IPS DF 4.7 (cell line): ENCODE measurements at regions not wholly inside any gene's neighbourhood (a gene's known extent, or its start where the extent isn't known, plus 50 kb on each side); places are given as distances from the start of the nearest gene placed in this dataset.
A peak's percentile ranks its signal among the peaks of the same experiment; 100 is the strongest.
"Not testable (repeated sequence)": the region's sequence is repeated elsewhere in the genome, so short reads cannot be mapped to it uniquely, and the experiment has no call there.

Experiments
- DNase-seq: peaks from one replicate; pipeline ENCODE4 v3.0.0-alpha.2; 2013; ENCODE audit warnings: low spot score; ENCODE audit errors: extremely low read depth

DNA sequence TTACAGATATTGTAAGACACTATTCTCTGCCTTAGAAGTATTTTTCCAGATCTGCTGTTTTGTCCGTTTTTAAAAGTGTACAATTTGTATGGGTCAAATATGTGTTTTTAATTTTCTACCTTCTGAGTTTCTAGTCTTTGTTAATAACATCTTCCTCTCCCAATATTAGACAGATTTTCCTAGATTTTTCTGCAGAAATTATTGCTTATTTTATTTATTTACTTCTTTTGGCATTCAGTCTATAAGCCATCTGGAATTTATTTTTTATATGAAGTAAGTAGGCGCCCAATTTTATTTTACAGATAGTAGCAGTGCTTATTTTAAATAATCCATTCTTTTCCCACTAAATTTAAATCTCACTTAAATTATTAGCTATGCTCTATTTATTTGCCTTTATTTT is 103.1 kb upstream of the PLEKHG1 start:
- DNase-seq, result no peak

DNA sequence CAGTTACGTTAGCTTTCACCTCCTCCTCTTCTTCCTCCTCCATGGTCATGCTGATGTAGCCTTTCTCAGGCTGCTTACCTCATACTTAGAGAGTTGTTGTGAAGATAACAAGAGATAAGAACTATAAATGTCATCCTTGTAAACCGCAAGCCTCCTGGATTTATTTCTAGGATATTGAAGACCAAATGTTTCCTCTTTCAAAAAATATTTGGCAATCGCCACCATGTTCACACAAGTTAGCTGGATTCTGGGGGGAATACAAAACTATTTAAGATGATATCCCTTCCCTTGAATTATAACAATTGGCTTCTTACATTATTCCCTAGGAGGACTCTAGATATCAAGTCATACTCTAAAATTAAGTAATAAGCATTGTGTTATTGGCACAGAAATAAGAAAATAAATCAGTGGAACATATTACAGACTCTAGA is 99.8 kb upstream of the PLEKHG1 start:
- no peak for DNase-seq

DNA sequence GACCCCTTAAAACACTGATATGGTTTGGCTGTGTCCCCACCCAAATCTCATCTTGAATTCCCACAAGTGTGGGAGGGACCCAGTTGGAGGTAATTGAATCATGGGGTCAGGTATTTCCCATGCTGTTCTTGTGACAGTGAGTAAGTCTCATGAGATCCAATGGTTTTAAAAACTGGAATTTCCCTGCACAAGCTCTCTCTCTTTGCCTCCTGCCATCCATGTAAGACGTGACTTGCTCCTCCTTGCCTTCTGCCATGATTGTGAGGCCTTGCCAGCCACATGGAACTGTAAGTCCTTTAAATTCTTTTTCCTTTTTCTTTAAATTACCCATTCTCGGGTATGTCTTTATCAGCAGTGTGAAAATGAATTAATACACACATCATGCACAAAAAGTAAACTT is 99.1 kb upstream of the PLEKHG1 start:
- not testable (repeated sequence) for DNase-seq

DNA sequence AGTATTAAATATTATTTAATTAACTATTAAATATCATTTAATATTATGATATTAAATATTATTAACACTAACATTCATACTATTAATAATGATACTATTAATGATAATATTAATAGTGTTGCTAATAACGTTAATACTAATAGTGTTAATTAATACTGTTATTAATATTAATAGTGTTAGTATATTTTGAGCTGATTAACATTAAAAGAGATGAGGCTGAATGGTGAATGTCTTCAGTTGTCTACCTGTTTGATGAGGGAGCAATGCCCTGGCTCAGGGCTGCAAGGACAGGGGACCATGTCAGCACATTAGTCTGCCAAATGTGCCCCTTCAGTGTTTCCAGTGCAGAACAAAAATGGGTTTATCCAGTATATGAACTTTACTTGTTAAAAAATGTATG is 96.6 kb upstream of the PLEKHG1 start:
- no peak for DNase-seq

DNA sequence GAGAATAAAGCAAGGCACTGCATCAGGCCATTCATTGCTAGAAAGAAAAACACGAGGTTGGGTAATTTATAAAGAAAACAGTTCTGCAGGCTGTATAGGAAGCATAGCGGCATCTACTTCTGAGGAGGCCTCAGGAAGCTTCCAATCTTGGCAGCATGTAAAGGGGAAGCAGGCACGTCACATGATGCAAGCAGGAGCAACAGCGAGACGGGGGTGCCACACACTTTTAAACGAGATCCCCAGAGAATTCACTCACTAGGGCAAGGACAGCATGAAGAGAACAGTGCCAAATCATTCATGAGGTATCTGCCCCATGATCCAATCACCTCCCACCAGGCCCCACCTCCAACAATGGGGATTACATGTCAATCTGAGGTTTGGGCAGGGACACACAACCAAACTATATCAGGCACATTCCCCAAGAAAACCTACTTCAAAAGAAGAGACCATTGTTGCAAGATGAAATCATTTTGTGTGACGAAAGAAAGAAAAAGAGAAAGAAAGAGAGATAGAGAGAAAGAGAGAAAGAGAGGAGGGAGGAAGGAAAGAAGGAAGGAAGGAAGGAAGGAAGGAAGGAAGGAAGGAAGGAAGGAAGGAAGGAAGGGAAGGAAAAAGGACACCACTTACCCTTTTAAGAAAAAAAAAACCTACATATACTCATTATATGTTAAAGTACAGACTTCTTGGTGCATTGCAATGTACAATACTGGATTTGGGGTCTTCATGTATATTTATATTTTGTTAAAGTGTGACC is 95.9 kb upstream of the PLEKHG1 start:
- no peak for DNase-seq

DNA sequence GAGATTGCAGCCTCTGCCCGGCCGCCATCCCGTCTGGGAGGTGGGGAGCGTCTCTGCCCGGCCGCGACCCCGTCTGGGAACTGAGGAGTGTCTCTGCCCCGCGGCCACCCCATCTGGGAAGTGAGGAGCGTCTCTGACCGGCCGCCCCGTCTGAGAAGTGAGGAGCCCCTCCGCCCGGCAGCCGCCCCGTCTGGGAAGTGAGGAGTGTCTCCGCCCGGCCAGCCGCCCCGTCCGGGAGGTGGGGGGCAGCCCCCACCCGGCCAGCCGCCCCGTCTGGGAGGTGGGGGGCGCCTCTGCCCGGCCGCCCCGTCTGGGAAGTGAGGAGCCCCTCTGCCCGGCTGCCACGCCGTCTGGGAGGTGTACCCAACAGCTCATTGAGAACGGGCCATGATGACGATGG is 92.3 kb upstream of the PLEKHG1 start:
- DNase-seq, result not testable (repeated sequence)

DNA sequence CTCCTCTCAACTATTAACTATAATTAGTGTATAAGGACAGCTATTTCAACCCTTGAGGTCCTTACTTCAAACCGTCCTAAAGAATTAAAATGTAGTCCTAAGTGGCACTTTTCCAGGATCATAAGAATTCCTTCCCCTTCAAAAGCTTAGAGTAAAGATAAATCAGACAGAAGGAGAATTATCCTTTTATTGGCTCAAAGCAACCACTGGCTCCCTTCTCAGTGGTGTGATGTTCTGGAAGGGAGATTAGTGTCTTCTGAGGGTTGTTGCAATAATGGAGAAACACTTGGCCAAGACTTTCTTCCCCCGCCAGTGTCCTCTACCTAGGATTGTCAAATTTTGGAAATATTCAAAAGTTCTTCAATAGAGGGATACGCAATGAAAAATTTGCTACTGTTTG is 89.1 kb upstream of the PLEKHG1 start:
- no peak for DNase-seq

DNA sequence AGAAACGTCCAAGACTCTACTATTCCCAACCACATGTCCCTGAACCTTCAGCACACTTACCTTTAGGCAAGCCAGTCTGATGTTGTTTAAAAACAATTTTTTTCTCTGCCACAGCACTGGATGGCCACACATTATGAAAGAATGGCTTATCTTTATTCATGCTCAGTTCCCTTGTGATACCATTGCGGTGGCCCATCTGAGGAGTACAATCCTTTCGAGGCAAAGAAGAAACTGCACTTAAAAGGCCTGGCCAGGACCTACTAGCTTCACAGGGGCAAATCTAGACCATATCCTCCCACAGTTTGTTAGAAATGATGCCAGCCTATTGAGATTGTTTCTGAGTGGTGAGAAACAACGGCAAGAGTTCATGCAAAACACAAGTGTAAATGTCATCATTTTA is 88.4 kb upstream of the PLEKHG1 start:
- no peak for DNase-seq

DNA sequence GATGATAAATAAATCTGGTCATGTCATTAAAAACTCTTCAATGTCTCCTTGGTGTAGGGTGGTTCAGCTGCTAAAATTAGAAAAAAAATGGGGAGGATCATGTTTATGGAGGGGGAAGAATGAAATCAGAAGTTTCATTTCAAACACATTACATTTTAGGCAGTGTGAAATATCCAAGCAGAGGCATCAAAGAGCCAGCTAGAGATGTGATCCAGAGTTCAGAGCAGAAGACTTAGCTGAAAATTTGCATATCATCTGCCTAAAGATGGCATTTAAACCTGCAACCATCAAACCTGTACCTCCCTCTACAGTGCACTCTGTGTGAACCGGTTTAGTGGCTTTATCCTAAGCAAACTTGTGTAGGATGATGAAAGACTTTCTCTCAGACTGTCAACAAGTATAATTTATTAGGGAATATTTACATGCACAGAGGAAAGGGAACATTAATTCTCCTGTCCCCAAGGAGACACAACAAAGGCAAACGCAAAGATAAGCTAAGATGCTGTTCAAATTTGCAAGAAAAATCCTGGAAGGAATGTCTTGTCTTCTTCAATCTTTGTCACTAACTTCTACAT is 84.8 kb upstream of the PLEKHG1 start:
- DNase-seq, result no peak

DNA sequence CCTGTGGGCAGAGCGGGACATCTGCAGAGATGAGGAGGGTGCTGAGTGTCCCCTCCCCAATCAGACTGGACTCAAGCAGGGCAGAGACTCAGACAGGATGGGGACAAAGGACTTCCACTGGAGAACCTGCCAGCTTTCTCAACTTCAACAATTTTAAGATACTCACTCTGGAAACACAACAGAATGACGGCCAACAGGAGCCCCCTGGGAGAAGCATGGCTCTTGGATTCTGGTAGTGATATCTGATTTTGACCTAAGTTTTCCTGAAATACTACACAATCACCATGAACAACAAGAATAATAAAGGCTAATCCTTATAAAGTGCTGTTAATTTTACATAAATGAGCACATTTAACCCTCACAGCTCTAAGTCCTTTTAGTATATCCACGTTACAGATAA is 83.5 kb upstream of the PLEKHG1 start:
- no peak for DNase-seq

DNA sequence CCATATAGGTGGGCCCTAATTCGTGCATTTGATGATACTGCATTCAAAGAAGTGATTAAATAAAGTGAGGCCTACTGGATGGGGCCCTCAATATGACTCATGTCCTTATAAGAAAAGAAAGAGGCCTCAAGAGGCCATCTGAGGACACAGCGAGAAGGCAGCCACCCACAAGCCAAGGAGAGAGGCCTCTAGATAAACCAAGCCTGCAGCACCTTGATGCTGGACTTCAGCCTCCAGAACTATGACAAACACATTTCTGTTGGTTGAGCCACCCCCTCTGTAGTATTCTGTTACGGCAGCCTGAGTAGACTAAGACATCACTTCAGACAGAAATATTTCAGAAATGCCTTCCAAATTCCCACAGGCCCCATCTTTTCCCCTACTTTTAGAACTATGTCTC is 82.5 kb upstream of the PLEKHG1 start:
- no peak for DNase-seq

DNA sequence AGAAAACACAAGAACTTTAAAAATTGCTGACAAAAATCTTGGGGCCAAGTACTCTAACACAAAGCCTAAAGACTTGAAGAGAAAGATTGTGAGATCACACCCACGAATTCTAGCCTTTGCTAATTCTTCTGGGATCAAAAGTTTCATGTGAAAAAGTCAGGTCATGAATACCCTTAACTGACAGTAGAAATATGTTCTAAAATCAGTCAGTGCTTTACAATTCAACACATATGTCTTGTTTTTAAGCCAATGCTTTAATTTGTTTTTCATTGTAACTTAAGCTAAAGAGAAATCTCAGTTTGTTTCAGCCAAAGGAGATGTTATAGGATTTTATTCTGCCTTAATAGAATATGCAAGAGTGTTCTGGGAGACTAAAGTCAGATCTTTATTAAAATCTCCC is 78.2 kb upstream of the PLEKHG1 start:
- DNase-seq, result no peak

DNA sequence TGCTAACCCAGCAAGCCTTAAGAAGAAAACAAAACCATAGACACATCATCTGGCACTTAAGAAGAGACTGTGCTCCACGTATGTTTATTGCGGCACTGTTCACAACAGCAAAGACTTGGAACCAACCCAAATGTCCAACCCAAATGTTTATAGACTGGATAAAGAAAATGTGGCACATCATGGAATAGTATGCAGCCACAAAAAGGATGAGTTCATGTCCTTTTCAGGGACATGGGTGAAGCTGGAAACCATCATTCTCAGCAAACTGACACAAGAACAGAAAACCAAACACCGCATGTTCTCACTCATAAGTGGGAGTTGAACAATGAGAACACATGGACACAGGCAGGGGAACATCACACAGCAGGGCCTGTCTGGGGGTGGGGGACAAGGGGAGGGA is 76.5 kb upstream of the PLEKHG1 start:
- not testable (repeated sequence) for DNase-seq

DNA sequence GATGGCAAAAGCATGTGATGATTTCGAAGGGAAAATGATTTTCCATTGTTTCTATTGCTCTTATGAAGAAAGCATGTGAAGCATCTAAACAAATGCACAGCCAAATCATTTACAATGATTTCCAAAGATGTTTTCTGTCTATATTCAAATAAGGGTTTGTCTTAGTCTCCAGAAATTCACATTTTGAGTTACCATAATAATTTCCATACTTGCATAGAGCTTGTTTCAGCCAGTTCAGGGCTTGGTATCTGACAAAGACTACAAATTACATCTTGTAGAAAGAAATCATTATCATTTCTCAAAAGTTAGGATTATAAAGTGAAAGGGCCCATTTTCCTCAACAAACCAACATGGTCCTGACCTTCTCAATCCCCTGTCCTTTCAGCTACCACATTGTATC is 74.4 kb upstream of the PLEKHG1 start:
- no peak for DNase-seq

DNA sequence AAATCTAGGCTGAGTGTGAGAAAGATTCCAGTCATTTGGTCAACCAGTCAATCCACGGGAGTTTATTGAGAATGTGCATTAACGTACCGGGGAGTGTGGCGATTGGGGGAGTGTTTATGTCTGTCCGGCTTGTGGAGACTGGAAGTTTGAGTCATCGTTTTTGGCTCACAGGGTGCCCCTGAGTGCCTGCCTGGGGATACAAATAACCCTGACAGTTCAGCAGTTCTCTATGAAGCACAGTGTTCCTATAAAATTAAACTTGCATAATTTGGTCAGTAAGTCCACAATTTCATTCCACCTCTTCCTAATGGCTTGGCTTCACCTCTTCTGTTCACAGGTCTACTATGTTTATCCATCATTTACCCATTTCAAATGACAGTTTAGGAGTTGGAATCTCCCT is 72.6 kb upstream of the PLEKHG1 start:
- DNase-seq, result no peak

DNA sequence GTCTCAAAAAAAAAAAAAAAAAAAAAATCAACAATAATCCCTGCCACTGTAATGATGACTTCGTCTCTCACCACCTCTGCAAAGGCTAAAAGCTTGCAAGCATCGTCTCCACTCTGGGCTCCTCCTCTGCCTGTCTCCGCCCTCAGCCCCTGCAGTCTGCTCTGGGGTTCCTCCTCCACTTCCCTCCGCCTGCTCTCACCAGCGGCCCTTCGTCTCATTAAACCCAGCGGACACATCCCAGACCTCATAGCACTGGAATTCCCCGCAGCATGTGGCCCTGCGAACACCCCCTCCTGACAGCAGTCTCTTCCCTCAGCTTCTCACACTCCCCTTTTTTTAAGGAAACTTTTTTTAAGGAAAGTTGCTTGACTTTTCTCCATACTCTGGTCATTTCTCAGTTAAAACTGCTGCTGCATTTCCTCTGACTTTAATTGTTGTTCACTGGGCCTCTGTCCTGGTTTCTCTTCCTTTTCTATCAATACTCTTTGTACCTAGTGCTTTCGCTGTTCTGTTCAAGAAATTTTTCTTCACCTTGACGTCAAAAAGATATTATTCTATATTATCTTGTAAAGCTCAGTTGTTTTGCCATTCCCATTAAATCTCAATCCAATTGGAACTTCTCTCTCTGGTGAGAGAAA is 70.9 kb upstream of the PLEKHG1 start:
- DNase-seq, result peak; percentile 22

DNA sequence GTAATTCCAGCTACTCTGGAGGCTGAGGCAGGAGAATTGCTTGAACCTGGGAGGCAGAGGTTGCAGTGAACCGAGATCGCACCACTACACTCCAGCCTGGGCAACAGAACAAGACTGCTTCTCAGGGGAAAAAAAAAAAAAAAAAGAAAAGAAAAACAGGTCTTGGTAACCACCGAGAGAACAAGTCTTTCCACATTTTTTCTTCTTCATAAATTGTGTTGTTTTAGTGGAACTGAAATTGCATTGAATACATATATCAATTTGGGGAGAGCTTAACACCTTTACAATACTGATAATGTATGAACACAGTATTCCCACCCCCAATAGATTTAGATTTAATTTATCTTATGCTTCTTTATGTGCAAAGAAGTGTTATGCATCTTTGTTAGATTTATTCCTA is 70.0 kb upstream of the PLEKHG1 start:
- no peak for DNase-seq

DNA sequence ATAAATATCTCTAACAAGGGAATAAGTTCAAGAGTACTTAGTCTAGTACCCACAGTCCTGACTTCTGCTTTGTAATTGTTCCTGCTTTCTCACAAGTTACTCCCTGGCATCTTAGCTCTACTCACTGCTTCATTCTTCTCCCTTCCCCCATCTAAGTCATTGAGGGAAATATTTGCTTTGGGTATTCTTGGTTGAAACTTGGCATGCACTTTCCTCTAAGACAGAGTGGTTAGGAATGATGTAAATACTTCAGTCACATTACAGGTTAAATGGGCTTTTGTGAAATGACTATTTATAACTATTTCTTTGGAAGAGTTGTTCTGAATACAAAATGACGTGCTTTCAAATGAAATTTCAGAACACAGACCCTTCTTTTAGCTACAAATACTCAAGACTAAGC is 67.7 kb upstream of the PLEKHG1 start:
- DNase-seq, result no peak

DNA sequence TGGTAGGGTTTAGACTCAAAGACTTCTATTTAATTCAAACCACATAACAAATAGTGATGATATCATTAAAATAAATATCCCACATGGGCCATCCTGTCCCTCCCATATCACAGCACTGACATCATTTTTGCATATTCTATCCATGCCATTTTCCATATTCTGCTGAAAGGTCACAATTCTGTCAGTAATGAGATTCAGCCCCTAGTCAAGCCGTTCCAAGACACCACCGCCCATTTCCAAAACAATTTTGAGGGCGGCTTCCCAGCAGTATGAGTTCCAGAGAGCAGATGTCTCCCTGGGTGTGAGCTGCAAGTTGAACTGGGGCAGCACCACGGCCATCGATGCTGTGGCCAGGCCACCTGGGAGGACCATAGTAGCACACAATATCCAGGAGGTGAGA is 65.1 kb upstream of the PLEKHG1 start:
- no peak for DNase-seq

DNA sequence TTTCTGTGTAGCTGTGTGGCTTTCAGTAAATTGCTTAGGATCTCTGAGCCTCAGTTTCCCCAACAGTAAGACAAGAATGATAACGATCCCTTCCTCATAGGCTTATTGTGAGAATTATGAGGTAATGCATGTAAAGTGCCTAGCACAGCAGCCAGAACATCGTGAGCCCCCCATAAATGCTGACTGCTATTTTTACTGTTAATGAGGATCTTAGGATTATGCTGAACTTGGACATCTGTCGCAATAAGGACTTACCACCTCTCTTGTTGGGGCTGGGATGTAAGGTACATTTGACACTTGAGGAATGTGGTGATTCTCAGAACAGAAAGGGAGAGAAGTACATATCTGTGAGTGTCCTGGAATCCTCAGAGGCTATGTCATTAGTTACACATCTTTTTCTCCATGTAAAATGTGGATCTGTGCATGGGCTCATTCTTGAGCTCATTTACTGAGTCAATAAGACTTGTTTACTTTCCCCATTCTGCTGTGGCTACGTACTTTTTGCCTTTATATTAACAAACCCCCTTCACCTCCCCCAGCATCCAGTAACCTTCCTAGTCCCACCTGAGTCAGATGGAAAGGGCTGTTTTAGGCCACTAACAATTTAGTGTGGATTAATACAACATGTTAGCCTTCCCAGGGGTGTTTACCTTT is 64.4 kb upstream of the PLEKHG1 start:
- no peak for DNase-seq

DNA sequence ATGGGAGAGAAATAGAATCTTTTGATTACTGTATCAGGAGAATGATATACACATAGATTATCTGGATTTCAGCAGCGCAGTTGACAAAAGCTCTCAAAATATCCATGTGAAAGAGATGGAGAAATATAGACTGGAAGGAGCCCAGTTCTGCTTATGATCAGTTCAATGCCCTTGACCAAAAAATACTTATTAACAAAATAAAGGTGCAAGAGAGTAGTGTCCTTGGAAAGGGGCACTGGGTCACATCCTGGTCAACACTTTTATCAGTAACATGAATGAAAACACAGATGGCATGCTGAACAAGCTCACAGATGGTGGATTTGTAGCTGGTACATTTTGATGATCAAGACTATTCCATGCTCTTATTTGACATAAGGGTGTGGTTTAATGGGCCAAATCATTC is 63.9 kb upstream of the PLEKHG1 start:
- DNase-seq, result no peak

DNA sequence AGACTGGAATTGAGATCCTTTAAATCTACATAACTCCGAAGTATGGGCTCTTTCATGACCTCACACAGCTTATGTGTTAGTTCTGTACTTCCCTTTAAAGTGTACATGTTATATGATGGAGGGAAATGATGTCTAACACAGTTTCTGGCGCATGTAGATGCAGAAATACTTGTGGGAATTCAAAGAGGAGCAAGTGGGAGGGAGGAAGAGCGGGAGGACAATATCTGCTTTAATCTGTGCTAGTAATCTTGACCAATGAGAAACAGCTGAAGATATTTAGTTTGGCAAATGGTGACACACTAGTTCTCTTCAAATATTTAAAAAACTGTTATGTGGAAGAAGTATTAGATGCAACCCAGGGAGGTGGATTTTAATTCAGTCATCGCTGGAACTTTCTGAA is 62.9 kb upstream of the PLEKHG1 start:
- no peak for DNase-seq
